Stimulated activated CD8-positive, alpha-beta memory T cell treated with anti-CD3 and anti-CD28 coated beads, Interleukin-2, amount 100 ng/mL, for 48 hours (primary cell): ENCODE measurements at regions not wholly inside any gene's neighbourhood (a gene's known extent, or its start where the extent isn't known, plus 50 kb on each side); places are given as distances from the start of the nearest gene placed in this dataset.

Experiments used
- DNase-seq, 2 donors: peaks; one replicate each; pipeline ENCODE4 v3.0.0-alpha.2; 2020; ENCODE audit warnings: low read depth in 2 of 2

DNA sequence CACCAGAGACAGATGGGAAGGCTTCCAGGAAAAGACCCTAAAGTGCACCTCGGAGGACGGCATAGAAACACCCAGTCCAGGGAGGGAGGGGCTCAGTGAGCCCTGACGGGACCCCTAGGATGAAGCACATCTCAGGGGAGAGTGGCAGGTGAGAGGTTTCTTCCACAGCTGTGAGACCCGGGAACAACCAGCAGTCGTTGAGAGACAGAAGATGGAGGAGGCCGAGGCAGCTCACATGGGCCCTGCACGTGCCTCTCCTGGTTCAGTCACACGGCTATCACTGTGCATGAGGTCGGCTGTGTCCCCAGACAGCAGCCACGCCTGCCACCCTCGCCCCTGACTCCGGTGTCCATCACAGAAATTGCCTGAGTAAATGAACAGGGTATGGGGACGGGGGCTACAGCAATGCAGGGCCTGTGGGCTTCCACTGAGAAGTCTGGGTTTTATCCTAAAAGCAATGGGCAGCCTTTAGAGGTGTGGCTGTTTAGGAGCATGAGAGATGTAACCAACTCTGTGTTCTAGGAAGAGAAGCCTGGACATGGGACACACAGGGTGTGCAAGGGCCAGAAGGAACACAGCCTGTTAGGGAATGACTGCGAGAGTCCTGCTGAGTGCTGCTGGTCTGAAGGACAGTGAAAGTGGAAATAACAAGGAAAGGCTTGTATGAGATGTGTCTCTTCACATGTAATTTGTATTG is 102.0 kb downstream of the TMEM18 start:
- no peak for DNase-seq

DNA sequence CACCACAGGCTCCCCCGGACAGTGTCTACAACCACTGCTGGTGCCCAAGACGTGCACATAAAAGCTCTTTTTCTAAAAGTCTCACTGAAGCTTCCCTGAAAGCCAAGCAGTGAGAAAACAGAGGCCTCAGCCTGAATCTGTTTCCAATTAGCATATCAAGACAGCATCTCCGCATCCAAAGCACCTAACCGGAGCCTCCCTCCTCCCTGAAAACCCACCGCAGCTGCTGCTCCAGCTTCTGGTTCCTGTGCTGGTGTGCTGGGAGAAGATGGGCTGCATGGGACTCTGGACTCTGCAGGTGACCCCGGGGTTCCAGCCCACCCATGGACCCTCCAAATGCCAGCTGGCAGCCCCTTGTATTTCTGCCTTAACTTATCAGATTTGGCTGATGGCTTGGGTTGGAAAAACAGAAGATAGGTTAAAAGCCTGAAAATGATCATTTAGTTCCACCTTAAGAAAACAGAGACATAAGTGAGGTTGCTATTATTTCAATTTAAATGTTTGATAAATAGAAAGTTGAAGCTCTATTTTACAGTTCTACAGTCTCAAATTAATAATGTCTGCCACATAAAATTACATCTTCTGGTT is 103.3 kb downstream of the TMEM18 start:
- no peak for DNase-seq

DNA sequence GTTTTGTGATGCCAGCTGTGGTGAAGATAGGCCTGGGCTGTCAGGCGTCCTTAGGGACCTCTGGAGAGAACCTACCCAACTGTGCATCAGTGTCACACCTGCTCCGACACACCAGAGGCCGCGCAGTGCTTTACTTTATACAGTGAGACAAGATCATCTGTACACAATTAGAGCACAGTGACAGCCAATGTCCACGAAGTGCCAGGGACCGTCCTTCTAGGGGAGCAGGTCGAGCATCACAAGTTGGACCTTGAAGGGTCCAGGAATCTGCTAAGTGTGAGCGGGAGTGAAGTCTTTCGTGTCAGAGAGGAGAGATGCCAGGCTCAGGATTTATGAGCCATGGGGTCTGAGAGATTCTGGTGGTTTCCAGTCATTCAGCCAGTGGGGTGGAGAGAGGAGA is 104.2 kb downstream of the TMEM18 start:
- no peak for DNase-seq

DNA sequence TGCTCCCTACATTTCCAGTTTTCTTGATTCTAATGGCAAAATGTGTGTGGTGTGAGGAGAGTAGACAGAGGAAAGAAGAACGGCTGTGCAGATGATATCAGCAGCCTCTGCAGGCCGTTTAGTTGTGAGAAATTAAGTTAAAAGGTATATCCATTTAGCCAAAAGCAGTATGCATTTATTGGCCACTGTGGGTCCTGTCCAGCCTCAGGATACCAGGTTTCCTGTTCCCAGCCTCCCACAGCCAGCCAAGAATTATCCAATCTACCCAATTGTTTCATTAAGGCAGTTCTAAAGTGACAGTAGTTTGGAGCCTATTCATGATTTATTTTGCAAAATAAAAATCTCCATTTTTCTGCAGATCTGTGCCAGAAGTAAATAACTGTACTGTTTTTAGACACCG is 107.5 kb downstream of the TMEM18 start:
- DNase-seq, result no peak

DNA sequence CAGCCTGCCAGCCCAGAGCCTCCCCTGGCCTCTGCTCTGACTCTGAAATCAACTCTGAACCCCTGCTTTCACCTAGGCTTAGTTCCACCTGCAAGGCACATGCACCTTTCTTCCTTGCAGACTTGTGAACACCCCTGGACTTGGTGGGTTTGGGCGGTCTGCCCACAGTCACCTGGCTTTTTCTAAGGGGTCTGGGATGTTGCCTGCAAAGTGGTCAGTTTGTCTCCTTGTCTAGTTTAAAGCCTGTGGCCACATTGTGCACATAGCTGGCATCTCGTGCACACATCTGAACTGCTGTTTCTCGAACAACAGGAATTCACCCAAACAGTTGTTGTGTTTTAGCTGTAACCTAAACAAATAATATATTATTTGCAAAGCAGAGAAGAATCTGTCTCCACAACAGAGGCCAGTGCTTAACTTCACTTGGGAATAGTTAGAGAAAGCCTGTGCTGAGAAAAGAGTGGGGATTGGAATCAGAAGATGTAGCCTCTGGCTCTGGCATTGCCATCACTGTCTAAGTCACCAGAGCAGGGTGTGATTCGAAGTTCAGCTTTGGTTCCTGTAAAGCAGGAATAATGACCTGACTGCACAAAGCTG is 108.5 kb downstream of the TMEM18 start:
- no peak for DNase-seq

DNA sequence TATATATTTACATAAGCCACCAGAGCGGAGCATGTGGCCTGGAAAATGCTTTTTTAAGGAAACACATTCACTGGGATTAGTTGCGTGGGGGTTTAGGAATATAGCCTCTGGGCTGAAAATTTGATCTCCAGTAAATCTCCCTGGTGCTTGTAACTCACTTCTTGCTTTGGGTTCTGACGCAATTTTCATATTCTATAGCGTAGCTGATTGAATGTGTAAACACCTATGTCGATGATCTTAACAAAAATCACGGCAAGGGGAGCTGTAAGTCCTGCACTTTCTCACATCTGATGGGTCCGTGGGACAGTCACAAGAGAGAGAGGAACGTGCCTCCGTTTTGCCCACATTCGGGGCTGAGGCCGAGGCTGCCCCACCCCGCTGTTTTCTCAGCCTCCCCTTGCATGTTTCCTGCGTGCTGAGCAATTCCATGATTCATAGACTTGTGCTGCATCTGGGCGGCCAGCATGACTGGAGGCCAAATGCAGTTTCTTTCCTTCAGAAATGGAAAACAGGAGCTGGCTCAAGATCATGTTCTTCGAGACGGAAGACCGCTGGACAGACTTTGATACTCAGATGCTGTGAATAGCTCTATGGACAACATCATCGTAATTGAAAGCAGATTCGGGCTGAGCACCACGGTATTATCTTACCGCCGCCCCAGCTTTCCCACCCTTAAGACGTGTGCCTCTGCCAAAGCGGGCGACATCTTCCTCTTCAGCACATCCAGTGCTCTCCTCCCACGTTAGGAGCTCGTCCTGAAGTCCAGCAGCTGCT is 109.2 kb downstream of the TMEM18 start:
- no peak for DNase-seq

DNA sequence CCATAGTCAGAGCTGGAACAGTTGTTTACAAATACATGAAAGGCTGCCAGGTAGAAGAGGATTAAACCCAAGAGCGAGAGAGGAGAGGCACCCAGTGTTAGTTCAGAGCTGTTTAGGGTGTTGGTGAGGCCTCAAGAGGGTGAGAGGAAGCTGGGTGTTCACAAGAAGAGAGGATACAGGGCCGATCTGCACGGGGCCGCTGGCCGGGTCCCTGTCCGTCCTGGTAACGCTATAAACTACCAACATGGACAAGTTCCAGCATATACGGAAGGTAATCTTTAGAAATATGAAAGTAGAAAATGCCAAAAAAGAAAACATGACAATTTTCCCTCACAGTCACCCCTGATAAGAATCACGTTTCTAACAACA is 109.7 kb downstream of the TMEM18 start:
- DNase-seq, result no peak

DNA sequence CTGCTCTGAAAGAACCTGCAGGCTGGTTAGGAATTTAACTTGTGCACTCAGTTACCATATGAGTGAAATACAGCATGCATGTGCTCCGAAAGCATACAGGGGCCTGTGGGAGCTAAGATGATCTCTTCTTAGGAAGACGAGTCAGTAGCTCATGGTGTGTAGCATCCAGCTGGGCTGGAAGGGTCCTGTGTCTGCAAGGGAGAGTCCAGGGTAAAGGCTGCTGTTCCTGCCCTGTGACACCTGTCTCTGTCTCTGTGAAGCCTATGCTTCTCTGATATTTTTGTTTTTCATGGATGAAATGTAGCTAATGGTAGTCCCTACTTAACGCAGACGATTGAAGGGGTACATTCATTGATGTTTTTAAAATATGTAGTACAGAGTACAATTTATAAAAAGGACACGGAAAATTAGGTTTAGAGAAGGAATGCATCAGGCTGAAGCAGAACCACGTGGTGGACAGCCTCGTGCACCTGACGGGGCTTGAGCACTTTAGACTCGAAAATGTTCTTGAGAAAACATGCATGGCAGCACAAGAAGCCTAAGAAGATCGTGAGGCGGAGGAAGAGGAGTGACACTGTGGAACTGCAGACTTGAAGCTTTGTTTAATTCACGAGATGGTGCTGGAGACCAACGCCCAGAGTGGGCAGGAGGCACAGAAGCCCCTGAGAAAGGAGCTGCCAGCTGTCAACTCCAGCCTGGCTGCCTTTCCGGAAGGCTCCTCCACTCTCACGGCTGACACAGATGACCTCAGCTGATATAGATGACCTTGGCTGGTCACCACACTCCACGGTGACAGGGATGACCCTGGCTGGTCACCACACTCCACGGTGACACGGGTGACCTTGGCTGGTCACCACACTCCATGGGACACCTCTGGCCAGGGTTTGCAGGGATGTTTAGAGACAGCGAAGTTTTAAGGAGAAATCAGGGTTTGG is 110.6 kb downstream of the TMEM18 start:
- DNase-seq, result no peak

DNA sequence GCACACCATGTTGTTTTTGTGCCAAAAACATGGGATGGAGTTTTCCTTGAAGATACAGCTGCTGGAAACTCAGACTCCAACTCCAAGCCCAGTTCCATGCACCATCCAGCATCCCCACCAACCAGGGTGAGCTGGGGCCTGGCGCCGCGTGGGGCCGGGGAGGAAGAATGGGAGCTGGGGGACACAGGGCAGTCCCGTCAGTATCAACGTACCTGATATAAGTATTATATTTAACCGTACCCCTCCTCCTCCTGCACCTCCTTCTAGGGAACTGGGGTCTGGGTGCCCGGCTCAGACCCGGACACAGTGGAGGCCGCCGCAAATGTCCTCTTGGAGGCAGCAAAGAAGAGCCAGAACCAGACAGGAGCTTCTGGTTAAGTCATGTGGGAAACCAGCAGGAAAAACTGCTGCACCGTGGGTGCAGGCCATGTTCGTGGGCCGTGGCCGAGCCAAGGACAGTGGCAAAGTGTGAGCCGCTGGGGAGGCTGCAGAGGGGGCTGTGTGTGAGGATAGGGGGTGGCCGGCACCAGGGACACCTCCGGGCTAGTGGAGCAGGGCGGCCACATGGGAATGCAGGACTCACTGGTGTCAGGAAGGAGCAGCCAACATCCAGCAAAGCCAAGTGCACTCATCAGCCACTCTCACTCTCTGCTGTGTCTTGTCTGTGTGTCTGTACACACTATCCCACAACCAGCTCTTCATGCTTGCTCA is 112.6 kb downstream of the TMEM18 start:
- no peak for DNase-seq

DNA sequence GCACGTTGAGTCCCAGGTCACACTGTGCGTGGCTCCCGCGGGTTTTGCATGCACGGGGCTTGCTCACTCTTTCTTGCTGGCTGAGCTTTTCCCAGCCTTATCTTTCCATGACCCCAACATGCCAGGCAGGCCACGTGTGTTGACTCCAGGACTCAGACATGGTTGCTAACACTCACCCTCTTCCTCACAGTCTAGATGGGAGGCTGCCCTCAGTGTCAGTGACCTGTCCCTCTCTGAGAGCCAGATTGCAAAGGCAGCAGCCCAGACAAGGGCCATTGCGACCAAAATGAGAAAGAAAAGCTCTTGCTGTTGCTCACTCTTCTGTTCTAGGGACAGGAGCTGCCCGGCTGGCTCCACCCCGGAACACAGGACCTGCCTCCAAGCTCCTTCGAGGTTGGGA is 113.7 kb downstream of the TMEM18 start:
- DNase-seq, result no peak

DNA sequence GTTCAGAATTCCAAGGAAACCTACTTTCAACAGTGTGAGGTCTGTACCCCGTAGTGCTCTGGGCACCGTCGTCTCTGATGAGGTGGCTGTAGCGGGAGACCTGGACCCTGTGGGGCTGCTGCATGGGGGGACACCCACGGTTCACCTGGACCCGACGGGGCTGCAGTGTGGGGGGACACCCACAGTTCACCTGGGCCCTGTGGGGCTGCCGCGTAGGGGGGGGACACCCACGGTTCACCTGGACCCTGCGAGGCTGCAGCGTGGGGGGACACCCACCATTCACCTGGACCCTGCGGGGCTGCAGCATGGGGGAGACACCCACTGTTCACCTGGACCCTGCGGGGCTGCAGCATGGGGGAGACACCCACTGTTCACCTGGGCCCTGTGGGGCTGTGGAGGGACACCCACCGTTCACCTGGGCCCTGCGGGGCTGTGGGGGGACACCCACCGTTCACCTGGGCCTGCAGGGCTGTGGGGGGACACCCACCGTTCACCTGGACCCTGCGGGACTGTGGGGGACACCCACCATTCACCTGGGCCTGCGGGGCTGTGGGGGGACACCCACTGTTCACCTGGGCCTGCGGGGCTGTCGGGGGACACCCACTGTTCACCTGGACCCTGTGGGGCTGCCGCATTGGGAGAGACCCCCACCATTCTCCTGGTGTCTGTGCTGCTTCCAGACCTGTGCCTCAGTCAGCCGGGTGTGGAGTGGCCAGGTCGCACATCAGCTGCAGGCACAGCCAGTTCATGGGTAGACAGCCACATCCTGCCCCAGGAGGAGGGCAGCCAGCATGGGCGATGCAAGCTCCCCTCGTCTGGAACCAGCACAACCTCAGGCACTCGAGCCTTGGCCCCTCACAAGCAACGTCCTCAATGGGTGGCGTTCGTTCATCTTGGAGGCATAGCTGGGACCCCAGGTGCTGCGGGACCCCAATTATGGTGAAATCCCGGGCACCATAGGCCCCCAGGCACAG is 114.5 kb downstream of the TMEM18 start:
- DNase-seq, result no peak

DNA sequence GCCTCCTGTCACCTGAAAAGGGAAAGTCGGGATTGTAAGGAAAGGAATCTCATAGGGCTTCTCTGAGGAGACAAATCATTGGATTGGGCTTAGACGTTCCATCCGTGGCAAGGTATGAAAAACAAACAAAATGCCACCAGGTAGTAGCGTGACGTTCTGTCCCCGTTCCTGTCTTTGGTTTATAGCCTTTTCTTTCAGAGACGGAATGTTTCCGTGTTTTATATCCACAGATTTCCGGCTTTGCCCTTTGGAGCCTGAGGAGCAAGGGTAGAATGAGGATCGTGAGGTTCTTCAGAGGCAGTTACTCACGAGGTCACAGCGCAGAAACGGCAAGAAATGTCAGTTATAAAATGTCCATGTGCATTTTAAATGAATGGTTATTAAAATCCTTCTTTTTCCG is 118.3 kb downstream of the TMEM18 start:
- no peak for DNase-seq

DNA sequence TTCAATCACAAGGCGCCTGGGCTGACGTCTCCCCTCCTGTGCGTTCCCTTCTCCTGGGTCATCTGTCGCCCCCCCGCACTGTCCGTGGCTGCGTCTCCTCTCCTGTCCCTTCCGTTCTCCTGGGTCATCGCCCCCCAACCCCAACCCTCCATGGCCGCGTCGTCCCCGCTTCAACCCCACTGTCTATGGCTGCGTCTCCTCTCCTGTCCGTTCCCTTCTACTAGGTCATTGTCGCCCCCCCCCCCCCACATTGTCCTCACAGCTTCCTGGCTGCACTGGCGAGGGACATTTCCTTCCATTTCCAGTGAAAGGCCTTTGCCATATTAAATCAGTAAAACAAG is 118.9 kb downstream of the TMEM18 start:
- no peak for DNase-seq

DNA sequence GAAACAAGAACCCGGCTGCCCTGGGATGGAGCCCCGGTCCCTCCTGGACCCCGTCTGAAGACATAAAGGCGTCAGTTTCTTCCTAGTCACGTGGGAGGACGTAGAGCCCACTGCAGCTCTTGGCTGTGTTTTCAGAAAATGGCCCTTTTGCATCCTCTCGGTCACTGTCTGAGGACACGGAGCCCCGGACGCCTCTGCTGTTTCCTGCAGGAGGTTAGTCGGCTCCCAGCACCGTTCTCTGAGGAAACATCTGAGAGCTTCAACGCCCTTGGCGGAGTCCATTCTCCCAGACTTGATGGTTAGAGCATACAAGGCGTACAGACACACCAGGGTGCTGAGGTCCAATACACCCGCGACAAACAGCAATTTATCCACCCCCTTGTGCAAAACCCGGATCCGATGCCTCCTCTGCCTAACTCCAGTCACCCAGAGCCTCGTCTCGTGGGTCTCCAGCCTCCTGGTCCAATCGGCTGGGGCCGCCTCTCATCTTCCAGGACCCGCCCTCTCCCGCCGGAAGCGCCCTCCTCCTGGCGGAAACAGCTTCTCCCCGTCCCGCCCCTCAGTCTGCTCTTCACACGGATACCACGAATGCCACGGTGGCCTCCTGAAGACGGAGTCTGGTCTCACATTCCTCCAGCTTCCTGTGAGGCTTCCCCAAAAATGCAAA is 119.4 kb downstream of the TMEM18 start:
- DNase-seq, result no peak

DNA sequence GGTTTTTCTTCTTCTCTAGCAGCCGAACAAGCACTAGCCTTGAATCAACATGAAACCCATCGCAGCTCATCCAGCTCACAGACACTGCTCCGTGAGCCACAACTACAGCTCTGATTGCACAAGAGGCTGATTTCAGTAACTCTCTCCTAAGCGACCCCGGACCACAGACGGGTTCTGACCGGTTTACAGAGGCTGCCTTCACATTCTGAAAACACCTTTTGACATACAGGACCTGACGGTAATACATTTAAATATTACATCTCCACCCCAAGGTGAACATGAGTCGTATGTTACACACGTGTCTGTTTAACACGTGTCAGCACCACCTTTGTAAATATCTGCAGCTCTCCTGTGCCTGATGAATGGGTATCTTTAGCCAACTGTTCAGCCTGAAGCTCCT is 120.7 kb downstream of the TMEM18 start:
- DNase-seq, result no peak

DNA sequence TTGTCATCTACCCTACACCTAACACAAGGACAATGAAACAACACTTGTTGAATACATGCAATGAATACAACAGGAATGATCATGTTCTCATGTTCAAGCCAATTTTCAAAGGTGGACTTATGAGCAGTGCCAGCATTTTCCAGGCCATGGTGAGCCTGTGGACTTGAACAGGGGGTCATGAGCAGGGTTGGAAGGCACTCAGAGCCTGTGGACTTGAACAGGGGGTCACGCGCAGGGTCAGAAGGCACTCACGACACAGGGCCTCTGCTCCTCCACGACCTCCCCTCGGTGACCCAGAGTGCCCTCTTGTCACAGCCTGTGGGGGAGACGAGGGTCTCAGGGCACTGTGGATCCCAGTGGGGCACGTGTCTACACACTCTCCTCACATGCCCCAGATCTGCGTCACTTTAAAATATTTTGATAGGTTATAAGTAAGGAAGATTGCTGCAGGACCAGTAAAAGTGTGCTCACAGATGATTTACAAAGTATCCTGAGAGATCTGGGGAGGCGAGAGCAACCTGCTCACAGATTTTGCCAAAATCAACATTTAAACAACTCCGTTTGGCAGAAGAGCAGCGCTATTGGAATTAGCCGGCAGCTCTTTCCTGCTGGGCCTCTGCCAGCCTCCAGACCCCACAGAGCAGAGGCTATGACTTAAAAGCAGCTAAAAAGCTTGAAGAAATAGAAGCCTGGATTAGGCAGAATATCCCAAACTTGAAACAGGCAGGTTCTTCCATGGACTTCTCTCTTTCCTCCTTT is 121.9 kb downstream of the TMEM18 start:
- no peak for DNase-seq

DNA sequence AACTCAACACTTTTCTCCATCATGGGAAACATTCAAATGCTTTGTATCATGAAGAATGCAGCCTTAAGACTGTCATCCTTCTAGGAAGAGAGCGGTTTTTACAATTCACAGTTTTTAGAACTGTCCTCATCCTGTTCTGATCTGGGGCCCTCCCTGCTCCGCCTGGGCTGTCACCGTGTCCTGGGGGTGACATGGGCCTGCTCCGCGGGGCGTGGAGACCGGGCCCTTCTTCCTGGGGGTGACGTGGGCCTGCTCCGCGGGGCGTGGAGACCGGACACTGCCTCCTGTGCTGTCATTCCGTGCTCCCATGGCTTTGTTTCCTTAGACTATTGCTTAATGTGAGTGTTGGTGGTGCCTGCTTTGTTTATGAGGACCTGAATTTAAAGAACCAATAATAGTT is 122.8 kb downstream of the TMEM18 start:
- no peak for DNase-seq

DNA sequence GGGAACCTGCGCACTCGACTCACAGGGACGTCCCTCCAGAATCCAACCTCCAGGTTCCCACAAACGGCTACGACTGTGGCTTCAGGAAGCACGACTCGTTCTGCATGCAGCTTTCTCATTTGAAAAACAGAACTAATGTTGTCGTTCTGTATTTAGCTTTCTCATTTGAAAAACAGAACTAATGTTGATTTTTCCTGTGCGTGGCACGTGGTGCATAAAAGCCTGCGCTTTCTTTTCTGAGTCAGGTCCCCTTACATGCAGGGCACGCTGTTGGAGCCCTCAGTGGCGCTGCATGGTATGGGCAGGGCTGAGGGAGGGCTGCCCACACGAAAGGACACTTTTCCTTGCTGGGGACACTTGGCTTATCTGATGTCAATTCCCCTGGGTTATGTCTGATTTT is 124.3 kb downstream of the TMEM18 start:
- no peak for DNase-seq

DNA sequence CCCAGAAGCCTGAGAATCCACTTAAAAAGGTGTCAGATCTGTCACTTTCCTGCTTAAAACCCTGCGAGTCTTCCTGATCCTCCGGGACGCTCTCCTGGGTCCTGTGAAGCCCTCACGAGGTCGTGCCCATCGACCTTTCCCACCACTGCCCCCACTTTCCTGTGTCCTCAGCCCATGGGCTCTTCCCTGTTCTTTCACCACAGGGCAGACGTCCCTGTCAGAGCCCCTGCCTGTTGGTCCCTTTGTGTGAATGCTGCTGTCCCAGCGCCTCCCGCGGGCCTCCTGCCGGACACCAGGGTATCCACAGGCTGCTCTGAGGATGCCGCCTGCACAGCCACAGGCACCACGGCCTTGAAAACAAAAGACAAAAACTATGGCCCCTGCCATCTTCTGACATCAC is 125.6 kb downstream of the TMEM18 start:
- no peak for DNase-seq
